PFSK-1 (cell line): ENCODE measurements at regions not wholly inside any gene's neighbourhood (a gene's known extent, or its start where the extent isn't known, plus 50 kb on each side); places are given as distances from the start of the nearest gene placed in this dataset.

ENCODE experiments used
- FOXP2 ChIP-seq: optimal IDR thresholded peaks from 2 replicates; pipeline ENCODE3; 2011; ENCODE audit warnings: borderline replicate concordance, control low read depth, inconsistent platforms; ENCODE audit not compliant: insufficient read depth; ENCODE audit errors: extremely low read length, extremely low read depth
- POLR2AphosphoS5 ChIP-seq: IDR thresholded peaks from 2 replicates; pipeline ENCODE4 v1.6.1; 2012; ENCODE audit warnings: low read depth, mild to moderate bottlenecking, control low read depth, low read length, moderate library complexity
- SIN3A ChIP-seq: IDR thresholded peaks from 2 replicates; pipeline ENCODE4 v1.6.1; 2012; ENCODE audit warnings: mild to moderate bottlenecking, low read length, moderate library complexity, borderline replicate concordance; ENCODE audit not compliant: insufficient read depth
- TAF1 ChIP-seq: IDR thresholded peaks from 2 replicates; pipeline ENCODE4 v1.6.1; 2012; ENCODE audit warnings: low read length, control low read depth, borderline replicate concordance; ENCODE audit not compliant: insufficient read depth
- TF ChIP-seq, protein P1 (sequence below), 2 experiments: IDR thresholded peaks; 2 replicates each; pipeline versions ENCODE4 v1.6.1 to v1.8.0; 2011 to 2012; ENCODE audit warnings: low read depth in 2 of 2, low read length in 2 of 2, control low read depth in 1 of 2, inconsistent platforms in 1 of 2, mild to moderate bottlenecking in 1 of 2, moderate library complexity in 1 of 2; ENCODE audit not compliant: insufficient read depth in 1 of 2

DNA sequence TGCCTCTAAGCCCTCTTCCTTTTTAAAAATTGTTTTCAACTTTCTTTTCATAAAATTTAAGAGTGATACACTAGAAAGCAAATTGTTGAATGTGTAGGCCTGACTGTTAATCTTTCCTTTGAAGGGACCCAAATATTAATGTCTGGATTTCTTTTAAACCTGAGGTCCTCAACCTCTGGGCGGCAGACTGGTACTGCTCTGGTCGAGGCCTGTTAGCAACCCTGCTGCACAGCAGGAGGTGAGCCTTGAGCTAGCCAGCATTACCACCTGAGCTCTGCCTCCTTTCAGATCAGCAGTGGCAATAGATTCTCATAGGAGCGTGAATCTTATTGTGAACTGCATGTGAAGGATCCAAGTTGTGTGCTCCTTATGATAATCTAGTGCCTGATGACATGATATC, 191.2 kb downstream of the MANEA start:
- no peak for TF ChIP-seq TAF1

DNA sequence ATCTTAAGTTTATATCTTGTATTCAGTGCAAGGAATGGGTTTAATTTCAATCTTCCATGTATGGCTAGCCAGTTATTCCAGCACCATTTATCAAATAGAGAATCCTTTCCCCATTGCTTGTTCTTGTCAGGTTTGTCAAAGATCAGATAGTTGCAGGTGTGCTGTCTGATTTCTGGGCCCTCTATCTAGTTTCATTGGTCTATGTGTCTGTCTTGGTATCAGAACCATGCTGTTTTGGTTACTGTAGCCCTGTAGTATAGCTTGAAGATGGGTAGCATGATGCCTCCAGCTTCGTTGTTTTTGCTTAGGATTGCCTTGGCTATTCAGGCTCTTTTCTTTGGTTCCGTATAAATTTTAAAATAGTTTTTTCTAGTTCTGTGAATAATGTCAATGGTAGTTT, 200.0 kb downstream of the MANEA start:
- TF ChIP-seq SIN3A: no peak
- TF ChIP-seq POLR2AphosphoS5: no peak
- no peak for TF ChIP-seq FOXP2
- TF ChIP-seq, protein P1, sequence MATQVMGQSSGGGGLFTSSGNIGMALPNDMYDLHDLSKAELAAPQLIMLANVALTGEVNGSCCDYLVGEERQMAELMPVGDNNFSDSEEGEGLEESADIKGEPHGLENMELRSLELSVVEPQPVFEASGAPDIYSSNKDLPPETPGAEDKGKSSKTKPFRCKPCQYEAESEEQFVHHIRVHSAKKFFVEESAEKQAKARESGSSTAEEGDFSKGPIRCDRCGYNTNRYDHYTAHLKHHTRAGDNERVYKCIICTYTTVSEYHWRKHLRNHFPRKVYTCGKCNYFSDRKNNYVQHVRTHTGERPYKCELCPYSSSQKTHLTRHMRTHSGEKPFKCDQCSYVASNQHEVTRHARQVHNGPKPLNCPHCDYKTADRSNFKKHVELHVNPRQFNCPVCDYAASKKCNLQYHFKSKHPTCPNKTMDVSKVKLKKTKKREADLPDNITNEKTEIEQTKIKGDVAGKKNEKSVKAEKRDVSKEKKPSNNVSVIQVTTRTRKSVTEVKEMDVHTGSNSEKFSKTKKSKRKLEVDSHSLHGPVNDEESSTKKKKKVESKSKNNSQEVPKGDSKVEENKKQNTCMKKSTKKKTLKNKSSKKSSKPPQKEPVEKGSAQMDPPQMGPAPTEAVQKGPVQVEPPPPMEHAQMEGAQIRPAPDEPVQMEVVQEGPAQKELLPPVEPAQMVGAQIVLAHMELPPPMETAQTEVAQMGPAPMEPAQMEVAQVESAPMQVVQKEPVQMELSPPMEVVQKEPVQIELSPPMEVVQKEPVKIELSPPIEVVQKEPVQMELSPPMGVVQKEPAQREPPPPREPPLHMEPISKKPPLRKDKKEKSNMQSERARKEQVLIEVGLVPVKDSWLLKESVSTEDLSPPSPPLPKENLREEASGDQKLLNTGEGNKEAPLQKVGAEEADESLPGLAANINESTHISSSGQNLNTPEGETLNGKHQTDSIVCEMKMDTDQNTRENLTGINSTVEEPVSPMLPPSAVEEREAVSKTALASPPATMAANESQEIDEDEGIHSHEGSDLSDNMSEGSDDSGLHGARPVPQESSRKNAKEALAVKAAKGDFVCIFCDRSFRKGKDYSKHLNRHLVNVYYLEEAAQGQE (IDR thresholded peaks at IDR 0.05; ENCODE audit: insufficient read depth in 1 of 2, low read depth in 2 of 2, low read length in 2 of 2): no peak
- TF ChIP-seq TAF1: no peak

DNA sequence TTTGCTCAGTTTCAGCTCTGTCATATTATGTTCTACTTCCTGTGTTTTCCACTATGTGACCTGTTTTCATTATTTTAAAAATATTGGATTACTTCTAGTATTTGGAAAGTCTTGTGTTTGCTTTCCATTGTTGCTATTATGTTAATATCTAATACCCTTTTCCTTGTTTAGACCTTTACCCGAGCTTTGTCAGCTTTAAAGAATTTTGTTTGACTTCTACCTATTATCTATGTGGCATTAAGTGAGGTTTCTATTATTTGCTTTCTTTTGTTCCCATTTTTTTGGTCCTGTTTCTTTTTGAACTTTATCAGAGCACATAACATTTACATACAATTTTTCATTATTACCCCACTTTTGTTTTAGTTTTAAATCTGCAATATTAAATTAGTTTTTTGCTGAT, 202.7 kb downstream of the MANEA start:
- no peak for TF ChIP-seq POLR2AphosphoS5
- TF ChIP-seq, protein P1 (IDR thresholded peaks at IDR 0.05; ENCODE audit: insufficient read depth in 1 of 2, low read depth in 2 of 2, low read length in 2 of 2): no peak
- no peak for TF ChIP-seq TAF1
- TF ChIP-seq SIN3A: no peak
- TF ChIP-seq FOXP2: no peak

DNA sequence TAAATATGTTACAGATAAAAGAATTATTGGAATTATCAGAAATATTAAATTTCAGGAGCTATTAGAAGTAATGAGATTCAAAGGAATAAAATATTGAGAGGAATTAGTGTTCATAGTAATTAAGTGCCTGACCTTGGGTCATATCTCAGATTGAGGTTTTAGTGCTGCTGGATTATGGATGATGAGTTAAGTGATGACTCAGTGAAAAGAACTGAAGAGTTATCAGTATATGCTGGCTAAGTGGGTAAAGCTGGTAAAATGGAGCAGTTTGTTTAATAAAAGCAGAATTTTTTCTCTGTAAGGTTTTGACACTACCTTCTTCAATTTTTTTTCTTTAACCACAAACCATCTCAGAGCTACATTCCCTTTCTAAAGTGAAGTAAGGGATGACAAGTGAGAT, 206.7 kb downstream of the MANEA start:
- TF ChIP-seq TAF1 (no peak), SIN3A (no peak), POLR2AphosphoS5 (no peak), FOXP2 (no peak)
- TF ChIP-seq, protein P1 (IDR thresholded peaks at IDR 0.05; ENCODE audit: insufficient read depth in 1 of 2, low read depth in 2 of 2, low read length in 2 of 2): no peak

DNA sequence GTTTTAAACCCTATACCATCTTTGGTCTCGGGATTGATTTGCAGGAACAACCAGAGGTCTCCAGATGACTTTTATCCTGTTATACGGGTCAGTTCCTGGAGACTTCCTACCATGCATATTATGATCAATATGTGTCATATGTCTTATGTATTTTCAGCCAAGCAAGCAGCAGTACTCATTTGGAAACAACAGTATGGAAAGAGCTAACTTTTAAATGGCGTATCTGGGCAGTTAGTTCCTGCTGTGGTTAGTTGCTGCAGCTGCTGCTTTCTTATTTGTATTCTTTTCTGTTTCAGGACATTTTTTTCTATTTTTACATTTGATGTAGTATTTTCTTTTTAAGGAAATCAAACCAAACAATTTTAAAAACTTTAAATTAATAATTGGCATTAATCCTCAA, 207.5 kb downstream of the MANEA start:
- TF ChIP-seq SIN3A (no peak), POLR2AphosphoS5 (no peak), TAF1 (no peak), FOXP2 (no peak)
- TF ChIP-seq, protein P1 (IDR thresholded peaks at IDR 0.05; ENCODE audit: insufficient read depth in 1 of 2, low read depth in 2 of 2, low read length in 2 of 2): no peak
